GM19452 (cell line): ENCODE measurements at regions not wholly inside any gene's neighbourhood (a gene's known extent, or its start where the extent isn't known, plus 50 kb on each side); places are given as distances from the start of the nearest gene placed in this dataset.
"Not testable (repeated sequence)": the region's sequence is repeated elsewhere in the genome, so short reads cannot be mapped to it uniquely, and the experiment has no call there.

ENCODE experiments used
- ATAC-seq: cut with Tn5 transposase; IDR thresholded peaks from one replicate; pipeline ENCODE4 v1.9.1; 2021; ENCODE audit not compliant: unreplicated experiment

DNA sequence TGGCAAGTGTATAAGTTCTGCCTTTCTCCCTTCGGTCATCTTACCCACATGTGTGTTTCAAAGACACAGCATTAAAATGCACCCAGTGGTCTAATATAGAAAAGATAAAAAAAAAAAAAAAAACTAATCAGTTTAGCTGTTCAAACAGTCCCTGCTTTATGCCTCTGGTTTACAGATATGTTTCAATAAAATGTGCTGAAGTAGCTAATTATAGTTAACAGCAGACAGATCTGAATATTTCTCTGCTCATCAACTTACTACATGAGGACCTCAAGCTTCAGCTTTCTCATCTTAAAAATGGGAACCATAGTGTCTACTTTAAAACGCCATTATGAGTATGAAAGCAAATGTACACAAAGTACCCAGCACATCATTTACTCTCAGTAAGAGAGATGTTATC lies 280.6 kb upstream of the DEFB112 start:
- ATAC-seq, result no peak

DNA sequence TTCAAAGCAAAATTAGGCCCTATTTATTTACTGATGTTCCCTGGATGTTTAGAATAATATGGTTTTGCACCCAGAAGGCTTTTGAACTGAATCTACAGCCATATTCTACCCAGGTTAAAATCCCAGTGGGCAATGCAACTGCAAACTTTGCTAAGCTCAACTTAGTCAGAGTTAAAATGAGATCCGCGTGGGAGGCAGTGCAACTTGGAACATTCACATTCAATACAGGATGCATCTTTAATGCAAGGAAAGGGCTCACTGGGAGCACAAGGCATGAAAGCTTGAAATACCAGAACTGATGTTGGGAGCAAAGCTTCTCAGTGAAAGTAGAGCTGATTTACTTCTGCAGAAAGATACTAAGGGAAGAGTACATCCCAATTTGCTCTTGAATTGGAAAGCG lies 281.2 kb upstream of the DEFB112 start:
- ATAC-seq, result no peak

DNA sequence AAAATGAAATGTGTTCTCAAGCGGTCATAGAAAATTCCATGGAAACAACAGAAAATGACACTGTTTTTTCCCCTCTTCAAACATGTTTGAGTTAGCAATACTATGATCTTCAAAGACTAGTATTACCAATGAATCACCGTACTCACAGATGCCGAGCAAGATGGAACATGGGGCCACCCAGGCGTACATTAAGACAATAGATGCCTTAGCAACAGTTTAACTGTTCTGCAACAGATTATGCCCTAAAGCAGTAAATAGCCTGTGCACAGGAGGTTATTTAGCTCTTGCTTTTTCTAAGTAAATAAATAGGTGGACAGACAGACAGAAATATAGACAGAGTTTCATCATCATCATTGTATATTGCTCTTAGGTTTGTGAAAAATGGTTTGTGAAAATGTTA lies 284.0 kb upstream of the DEFB112 start:
- no peak for ATAC-seq

DNA sequence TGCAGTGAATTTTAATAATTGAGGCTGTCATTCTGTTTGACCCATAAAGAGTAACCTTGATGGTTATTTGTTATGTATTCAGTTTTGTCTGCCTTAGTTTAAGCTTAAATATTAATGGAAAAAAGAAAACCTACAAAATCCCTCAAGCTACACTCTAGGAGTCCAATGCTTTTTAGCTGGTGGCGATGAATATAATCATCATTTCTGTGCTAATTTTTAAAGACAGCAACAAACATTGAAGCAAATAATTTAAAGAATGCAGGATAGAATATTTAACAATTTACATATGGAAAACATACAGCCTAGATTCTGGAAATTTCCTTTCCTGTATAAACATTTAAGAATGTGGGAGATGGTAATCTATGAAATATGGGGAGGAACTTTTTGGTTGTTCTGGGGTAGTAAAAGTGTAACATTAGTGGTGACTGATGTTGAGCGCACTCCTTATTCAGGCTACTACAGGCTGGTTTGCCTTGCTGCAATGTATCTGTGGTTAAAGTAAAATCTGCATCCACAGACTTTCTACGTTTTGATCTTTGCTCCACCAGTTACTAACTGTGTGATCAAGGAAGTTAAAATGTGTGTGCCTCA lies 287.9 kb upstream of the DEFB112 start:
- no peak for ATAC-seq

DNA sequence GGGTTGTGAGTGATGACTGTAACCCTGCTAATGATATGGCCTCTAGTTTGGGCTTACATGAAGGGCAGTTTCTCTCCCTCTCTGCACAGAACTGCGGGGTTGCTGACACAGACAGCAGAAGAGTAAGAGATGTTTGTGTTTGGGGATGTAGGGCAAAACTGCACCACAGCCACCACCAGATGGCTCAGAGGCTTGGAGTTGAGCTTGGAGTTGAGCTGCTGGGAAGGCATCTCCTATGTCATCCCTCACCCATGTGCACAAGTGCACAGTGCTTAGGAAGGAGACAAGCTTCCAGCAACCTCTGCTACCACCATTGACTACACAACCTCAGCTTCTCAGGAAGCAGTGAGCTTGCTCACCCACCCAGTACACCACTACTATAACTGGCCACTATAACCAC lies 303.9 kb upstream of the DEFB112 start:
- no peak for ATAC-seq

DNA sequence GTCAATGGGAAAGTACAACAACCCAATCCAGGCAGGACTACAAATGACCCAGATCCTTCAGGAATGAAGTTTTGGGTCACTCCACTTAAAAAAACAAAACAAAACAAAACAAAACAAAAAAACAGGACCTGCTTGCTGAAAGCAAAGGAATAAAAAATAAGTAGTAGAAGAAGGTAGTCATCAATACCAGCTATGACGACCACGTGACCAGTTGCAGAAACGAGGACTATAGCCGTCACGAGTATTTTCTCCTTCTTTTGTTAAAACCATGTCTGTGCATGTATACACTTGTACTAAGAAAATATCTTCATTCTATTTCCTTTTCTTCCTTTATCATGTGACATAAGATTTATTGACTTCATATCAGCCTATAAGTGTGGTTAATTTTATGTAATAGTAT lies 308.4 kb upstream of the DEFB112 start:
- ATAC-seq, result no peak

DNA sequence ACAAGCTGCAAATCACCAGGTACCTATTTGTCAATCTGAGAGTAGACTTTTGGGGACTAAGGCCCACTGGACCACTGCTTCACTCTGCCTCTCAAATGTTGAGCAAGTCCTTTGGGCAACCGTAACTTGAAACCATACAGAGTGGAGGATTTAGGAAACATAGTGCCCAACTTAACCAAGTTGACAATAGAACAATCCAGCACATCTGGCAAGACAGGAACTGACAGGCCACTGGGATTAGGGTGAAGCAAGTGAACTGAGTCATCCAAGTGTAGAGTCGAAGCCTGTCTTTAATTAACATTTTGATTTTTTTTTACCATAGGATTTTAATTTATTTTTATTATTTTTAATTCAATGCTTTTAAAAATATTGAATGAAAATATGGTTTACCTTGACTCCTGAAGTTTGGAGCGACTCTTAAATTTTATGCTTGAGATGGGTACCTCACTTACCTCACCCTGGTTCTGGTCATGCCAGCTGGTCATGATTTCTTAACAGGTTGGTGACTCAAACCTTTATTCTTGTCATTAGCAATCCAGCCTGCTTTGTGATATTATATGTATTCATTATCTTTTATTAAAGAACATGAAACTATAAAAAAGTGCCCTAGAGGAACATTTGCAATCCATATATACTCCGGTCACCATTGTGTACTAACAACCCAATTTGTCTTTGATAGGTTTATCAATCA lies 312.1 kb upstream of the DEFB112 start:
- no peak for ATAC-seq

DNA sequence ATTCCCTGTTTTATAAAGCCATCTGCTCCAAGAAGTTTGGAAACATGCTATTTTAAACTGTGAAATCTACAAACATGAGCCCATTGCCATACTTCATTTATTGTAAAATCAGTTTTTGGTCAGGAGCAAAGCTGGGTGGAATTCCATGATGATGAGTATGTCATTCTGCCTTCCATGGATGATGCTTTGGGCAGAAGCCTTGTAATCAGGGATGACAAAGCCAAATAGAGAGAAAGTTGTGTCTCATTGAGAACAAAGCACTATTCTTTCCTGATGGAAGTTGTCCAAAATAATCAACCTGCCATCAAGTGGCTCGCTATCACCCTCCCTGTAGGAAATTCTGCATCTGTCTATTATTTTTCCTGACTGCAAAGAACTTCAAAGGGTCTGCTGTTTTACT lies 313.0 kb upstream of the DEFB112 start:
- ATAC-seq, result no peak

DNA sequence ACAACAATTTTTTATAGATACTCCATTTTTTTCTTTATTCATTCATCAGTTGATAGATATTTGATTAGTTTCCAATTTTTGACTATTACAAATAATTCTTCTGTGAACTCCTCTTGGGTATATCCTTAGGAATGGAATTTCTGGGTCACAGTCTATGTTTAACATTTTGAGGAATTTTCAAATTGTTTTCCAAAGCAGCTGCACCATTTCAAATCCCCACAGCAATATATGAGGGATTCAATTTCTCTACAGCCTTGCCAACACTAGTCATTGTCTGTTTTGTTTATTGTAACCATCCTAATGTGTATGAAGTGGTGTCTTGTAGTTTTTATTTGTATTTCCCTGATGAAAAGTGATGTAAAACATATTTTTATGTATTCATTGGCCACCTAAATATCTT lies 320.3 kb upstream of the DEFB112 start:
- no peak for ATAC-seq

DNA sequence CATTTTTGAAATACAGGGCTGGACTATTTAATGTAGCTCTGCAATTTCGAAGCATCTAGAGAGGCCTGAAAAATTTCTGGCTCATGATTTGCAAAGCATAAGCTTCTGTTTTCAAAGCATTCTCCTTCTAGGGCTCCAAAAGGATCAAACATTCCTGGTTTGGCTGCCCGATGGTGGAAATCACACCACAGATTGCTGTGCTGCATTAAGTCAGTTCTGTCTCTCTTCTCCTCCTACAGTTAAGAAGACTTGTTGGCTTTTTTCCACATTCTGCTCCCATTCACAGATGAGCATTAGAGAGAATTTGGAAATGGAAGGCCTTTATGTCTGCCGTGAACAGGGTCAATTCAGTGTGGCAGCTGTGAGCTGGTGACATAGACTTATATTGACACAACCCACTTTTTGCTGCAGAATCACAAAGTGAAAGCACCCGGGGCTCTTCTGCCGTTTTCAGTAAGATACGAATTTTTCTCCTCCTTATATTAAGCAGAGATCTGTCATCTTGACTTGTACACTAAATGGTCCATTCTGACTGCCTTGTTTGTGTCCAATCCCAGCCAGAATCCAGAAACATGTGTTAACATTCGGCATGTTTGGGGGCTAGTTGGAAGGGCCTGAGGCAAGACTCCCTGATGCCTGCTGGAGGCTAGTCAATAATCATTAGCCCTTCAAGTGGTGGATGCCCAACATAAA lies 330.8 kb upstream of the DEFB112 start:
- ATAC-seq, result no peak

DNA sequence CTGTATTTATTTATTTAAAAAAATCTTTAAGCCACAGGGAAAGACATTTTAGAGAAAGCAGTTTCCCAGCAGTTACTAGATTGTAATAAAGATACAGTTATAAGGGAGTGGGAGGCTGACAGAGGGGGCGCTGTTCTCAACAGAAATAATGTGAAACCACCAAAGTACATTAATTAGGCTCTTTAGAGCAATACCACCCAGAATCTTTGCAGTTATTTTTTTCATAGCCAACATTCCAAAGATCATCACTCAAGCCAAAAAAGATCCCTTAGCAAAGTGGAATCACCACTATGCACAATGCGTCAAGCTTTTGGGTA lies 331.3 kb upstream of the DEFB112 start:
- no peak for ATAC-seq

DNA sequence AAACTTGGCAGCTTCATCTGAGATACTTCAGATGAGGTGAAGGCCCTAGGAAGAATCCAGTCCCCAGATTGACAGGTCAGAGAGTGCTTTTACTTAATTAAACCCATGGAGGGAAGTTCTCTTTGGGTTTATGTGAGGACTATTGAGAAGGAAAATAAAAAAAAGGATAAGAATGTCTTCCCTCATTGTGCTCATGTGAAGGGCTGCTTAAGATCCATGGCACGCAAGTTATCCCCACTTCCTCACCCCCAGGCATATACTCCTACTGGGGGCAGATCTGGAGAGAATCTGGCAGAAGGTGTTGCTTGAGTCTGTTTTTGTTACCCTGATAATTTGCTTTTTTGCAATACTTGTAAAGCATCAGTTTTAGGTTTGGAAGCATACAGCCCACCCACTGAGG lies 322.9 kb upstream of the TFAP2D start:
- ATAC-seq, result no peak

DNA sequence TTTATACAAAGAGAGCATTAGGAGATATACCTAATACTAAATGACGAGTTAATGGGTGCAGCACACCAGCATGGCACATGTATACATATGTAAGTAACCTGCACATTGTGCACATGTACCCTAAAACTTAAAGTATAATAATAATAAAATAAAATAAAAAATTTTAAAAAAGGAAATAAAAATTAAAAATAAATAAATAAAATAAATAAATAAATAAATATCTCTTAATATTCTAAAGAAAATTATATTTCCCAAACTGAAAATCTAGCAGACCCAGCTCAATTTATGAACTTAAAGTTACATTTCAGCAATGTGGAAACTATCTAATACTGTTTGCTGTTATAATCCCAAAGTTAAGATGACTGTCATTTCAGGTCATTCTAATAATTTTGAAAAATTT lies 319.2 kb upstream of the TFAP2D start:
- not testable (repeated sequence) for ATAC-seq

DNA sequence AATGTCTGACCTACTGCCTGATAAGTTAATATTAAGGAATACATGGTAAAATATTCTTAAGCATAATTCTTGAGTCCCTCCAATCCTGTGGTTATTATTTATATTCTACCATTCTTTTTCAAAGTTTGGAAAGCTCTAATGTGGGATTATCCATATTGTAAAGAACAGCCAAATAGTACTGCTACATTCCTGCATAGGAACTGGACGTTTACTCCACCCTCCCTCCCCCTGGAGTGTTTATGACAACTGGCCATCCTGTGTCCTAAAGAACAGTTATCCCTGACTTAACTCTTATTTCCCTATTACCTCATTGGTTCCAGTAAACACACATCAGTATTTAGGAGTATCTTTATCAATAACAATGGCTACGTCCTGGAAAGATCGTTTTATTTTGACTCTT lies 308.7 kb upstream of the TFAP2D start:
- no peak for ATAC-seq

DNA sequence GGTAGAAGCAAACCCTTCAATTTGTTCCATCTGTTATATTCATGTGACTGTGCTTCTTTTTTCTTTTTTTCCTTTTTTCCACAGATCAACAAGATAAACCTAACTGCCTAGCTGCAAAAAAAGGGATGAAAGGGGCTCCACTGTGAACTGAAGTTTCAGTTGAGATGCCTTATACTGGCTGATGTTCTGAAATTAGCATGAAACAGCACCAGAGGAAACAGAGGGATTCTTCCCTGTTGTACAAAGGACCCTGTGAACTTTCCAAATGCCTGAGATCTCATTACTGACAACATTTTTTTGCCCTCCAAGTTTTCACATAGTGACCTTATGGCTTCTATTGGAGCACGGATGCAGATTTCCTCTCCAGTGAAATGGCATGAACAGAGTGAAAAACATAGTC lies 302.7 kb upstream of the TFAP2D start:
- no peak for ATAC-seq

DNA sequence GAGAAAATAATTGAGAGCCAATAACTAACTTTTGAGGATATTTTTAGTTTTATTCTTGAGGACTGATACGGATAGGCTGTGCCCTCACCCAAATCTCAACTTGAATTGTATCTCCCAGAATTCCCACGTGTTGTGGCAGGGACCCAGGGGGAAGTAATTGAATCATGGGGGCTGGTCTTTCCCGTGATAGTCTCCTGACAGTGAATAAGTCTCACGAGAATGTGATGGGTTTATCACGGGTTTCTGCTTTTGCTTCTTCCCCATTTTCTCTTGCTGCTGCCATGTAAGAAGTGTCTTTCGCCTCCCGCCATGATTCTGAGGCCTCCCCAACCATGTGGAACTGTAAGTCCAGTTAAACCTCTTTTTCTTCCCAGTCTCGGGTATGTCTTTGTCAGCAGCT lies 292.3 kb upstream of the TFAP2D start:
- not testable (repeated sequence) for ATAC-seq

DNA sequence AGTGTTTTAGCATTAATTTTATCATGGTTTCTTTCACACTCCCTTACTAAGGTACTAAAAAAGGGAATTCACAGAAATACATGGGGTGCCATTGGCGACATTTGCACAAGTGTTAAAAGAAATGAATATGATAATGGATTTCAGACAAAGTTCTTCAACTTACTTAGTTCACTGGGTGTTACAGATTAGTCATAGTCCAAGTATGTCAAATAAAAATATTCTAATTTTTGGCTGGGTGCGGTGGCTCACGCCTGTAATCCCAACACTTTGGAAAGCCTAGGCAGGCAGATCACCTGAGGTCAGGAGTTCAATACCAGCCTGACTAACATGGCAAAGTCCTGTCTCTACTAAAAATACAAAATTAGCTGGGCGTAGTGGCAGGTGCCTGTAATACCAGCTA lies 286.1 kb upstream of the TFAP2D start:
- ATAC-seq, result no peak

DNA sequence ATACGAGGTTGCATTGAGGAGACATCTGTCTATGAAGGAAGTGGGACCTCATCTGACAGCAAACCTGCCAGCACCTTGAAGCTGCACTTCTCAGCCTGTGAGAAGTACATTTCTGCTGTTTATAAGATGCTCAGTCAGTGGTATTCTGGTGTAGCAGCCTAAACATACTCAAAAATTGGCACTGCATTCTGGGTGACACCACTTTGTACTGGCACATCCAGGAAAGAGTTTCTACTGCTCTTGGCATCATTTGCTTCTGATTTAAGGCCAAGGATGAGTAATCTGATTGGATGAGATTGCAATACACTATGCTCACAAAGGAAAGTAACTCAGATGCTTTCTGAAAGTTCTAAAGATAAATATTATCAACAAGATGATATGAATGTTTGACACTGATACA lies 275.4 kb upstream of the TFAP2D start:
- no peak for ATAC-seq

DNA sequence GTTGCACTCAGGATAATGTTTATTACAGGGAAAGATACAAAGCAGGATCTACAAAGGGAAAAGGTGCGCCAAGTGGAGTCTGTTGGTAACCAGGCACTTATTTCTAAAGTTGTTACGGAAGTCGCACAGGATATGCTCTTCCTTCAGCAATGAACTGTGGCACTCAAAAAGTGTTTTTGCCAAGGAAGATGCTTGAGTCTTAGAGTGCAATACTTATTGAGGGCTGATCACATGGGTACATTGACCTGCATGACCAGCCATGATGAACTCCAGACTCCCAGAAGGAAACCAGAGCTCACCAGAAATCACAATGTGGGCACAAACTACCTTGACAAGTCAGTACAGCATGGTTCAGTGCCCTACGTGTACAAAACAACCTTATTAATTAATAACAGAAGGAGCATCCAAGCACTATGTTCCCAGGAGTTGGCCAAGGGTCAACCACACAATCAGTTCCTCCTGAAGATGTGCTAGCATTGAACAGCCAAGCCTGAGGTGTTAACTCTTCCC lies 270.7 kb upstream of the TFAP2D start:
- ATAC-seq, result no peak

DNA sequence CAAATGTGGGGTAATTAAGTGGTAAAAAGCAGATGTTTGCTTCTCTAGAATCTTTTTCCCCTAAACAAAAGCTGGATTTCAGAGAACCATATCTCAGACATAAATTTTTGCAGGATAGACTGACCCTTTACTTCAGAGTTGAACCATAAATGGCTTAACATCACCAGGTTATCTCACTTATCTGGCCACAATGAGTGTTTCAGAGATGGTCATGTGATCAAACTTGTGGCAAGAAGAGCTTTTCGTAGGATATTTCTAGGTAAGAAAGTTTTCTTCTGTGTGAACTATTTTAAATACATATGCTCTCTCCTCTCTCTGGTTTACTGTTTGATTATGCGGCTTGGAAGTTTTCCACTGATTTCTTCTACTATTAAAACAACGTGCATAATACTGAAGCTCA lies 270.2 kb upstream of the TFAP2D start:
- no peak for ATAC-seq

DNA sequence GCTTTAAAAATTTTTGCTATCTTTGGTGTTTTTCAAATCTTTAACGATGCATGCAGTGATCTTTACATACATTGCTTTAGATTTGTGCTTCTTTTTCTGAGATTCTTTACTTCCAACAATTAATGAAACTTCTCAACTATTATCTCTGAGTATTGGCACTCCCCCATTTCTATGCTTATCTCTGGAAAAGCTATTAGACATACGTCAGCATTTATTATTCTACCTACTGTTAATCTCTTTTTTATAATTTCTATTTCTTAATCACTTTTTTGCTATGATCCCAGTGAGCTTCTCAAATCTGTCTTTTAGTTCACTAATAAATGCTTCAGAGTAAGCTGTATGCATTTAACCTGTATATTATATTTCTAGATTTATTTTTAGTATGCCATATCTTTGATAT lies 264.2 kb upstream of the TFAP2D start:
- no peak for ATAC-seq

DNA sequence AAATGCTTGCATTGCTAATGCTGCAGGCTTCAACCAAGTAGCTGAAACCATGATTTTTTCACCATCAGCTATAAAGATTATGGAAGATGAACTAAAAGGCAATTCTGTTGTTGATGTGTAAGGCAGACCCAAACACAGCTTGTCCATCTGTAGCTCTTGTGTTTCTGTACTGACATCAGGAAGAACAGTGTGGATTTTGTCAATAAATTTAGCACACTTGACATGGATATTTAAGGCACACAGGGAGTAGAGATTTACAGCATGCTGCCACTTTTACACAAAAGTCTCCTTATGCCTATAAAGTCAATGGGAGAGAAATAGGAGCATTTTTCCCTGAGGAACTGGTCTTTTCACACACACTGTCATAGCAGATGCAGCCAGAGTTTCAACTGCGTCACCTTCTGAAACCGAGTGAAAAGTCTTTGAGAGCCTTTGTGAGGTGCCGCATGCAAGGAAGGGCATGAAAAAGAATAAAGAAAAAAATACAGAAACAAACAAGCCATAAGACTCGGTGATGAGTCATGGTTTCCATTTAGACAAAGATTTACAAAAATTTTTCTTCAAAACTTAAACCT lies 261.4 kb upstream of the TFAP2D start:
- ATAC-seq, result no peak
